Stimulated activated CD8-positive, alpha-beta memory T cell treated with anti-CD3 and anti-CD28 coated beads, Interleukin-15, amount 100 ng/mL, for 1 hour (primary cell): ENCODE measurements at regions not wholly inside any gene's neighbourhood (a gene's known extent, or its start where the extent isn't known, plus 50 kb on each side); places are given as distances from the start of the nearest gene placed in this dataset.

Experiments used
- DNase-seq: peaks from one replicate; pipeline ENCODE4 v3.0.0-alpha.2; 2020; ENCODE audit warnings: low read depth

- no peak for DNase-seq
Observed at GRCh38 chr1:221072214-221072613, 193.0 kb downstream of the HLX start.

GRCh38 chr1:221074332-221074731, 195.1 kb downstream of the HLX start:
- DNase-seq, result no peak

- DNase-seq, result no peak
Observed at GRCh38 chr1:221075911-221076310, 196.7 kb downstream of the HLX start.

- DNase-seq, result no peak
Observed at GRCh38 chr1:221076391-221076811, 197.2 kb downstream of the HLX start.

GRCh38 chr1:221078260-221078965, 199.2 kb downstream of the HLX start:
- DNase-seq, result no peak

GRCh38 chr1:221083902-221084301, 204.7 kb downstream of the HLX start:
- DNase-seq, result no peak

GRCh38 chr1:221084681-221085080, 205.4 kb downstream of the HLX start:
- DNase-seq, result no peak

- DNase-seq, result no peak
Observed at GRCh38 chr1:221085701-221086375, 206.6 kb downstream of the HLX start.

- DNase-seq, result no peak
Observed at GRCh38 chr1:221087919-221088318, 208.7 kb downstream of the HLX start.

- DNase-seq, result no peak
Observed at GRCh38 chr1:221089273-221089672, 210.0 kb downstream of the HLX start.

GRCh38 chr1:221089803-221090202, 210.6 kb downstream of the HLX start:
- DNase-seq, result no peak

GRCh38 chr1:221093903-221094791, 214.9 kb downstream of the HLX start:
- no peak for DNase-seq

GRCh38 chr1:221097479-221098281, 218.4 kb downstream of the HLX start:
- DNase-seq, result no peak

GRCh38 chr1:221098471-221099405, 219.5 kb downstream of the HLX start:
- DNase-seq, result no peak

- no peak for DNase-seq
Observed at GRCh38 chr1:221099747-221100595, 220.7 kb downstream of the HLX start.

- no peak for DNase-seq
Observed at GRCh38 chr1:221100611-221101010, 221.4 kb downstream of the HLX start.

- DNase-seq, result no peak
Observed at GRCh38 chr1:221101807-221102605, 222.8 kb downstream of the HLX start.

GRCh38 chr1:221104596-221104995, 225.4 kb downstream of the HLX start:
- DNase-seq, result no peak

GRCh38 chr1:221105578-221105977, 226.3 kb downstream of the HLX start:
- DNase-seq, result no peak
